H1 (cell line): ENCODE measurements at regions not wholly inside any gene's neighbourhood (a gene's known extent, or its start where the extent isn't known, plus 50 kb on each side); places are given as distances from the start of the nearest gene placed in this dataset.

Source experiments
- KDM1A ChIP-seq: fragments of 200-600, 300-600 bp; sonication (generic); IDR thresholded peaks from 2 replicates; pipeline ENCODE4 v1.7.1; 2016; ENCODE audit warnings: mild to moderate bottlenecking, low read length, borderline replicate concordance
- MAFK ChIP-seq: IDR thresholded peaks from 2 replicates; pipeline ENCODE4 v1.6.1; 2012; ENCODE audit warnings: low read depth, mild to moderate bottlenecking, improper control_type of control experiment, low read length
- SP2 ChIP-seq: IDR thresholded peaks from 2 replicates; pipeline ENCODE4 v1.6.1; 2012; ENCODE audit warnings: mild to moderate bottlenecking, low read length, inconsistent platforms

- TF ChIP-seq KDM1A (no peak), SP2 (no peak), MAFK (no peak)
Measured at GRCh38 chr16:64251742-64252141, 870.1 kb downstream of the CDH11 start (continued).
